GM12878 (cell line): ENCODE measurements at regions not wholly inside any gene's neighbourhood (a gene's known extent, or its start where the extent isn't known, plus 50 kb on each side); places are given as distances from the start of the nearest gene placed in this dataset.

ENCODE experiments used
- ATAC-seq: fragments of 200-7000 bp; cut with Tn5 transposase; 3 replicates; pipeline ENCODE4 v1.9.1; 2020; ENCODE audit warnings: mild to moderate bottlenecking, moderate library complexity
- BruUV-seq: library from RNA; stranded (reverse); fragments of 400-500 nt; replicated peaks from 2 replicates; lab custom pipeline; 2021; lab: Mats Ljungman, UMichigan
- CTCF ChIA-PET: fragments of 300-600 bp; sonication (Branson Sonifier 250); formaldehyde crosslinking; extraction: SDS; loops from one replicate; lab custom pipeline; 2021; ENCODE audit warnings: inconsistent platforms; lab: Yijun Ruan, JAX
- POLR2A ChIA-PET: fragments of 350-600 bp; formaldehyde crosslinking; extraction: SDS; loops from one replicate; lab custom pipeline; 2021; ENCODE audit warnings: inconsistent platforms; lab: Charles Lee
- RAD21 ChIA-PET: fragments of 300-600 bp; sonication (Branson Sonifier 250); formaldehyde crosslinking; loops from one replicate; lab custom pipeline; 2023; ENCODE audit warnings: antibody characterized with exemption; ENCODE audit not compliant: unreplicated experiment; lab: Charles Lee
- SMC1A ChIA-PET: fragments of 300-600 bp; sonication (Branson Sonifier 250); formaldehyde crosslinking; loops from one replicate; lab custom pipeline; 2023; ENCODE audit not compliant: unreplicated experiment, uncharacterized antibody; lab: Charles Lee
- DNase-seq: peaks from one replicate; pipeline ENCODE4 v3.0.0-alpha.2; 2011; ENCODE audit warnings: low read depth, low spot score
- FAIRE-seq: peaks from 3 replicates; lab custom pipeline; 2011; peaks lifted over from hg19 to GRCh38; lab: Jason Lieb, UNC
- H2AFZ ChIP-seq: 2 replicates; pipeline ENCODE4 v1.6.0; 2011; ENCODE audit warnings: low read depth, low read length, control low read depth; ENCODE audit not compliant: control insufficient read depth
- H3K27ac ChIP-seq: 2 replicates; pipeline ENCODE4 v1.5.1; 2011; ENCODE audit warnings: control low read depth; ENCODE audit not compliant: control insufficient read depth, insufficient read depth
- H3K27me3 ChIP-seq, 2 experiments: replicated peaks in 1 of 2; 2 replicates each; pipeline versions ENCODE4 v1.6.0 to v1.6.1; 2011; ENCODE audit warnings: low read length in 1 of 2; ENCODE audit not compliant: control insufficient read depth in 2 of 2, insufficient read depth in 2 of 2
- H3K36me3 ChIP-seq, 2 experiments: 2 replicates each; pipeline ENCODE4 v1.5.1; 2011; ENCODE audit warnings: low read length in 1 of 2; ENCODE audit not compliant: control insufficient read depth in 2 of 2, insufficient read depth in 2 of 2
- H3K4me1 ChIP-seq: 2 replicates; pipeline ENCODE4 v1.6.1; 2011; ENCODE audit warnings: mild to moderate bottlenecking, low read length, moderate library complexity, mixed read lengths; ENCODE audit not compliant: control insufficient read depth, insufficient read depth
- H3K4me2 ChIP-seq: 2 replicates; pipeline ENCODE4 v1.6.0; 2011; ENCODE audit warnings: control low read depth; ENCODE audit not compliant: control insufficient read depth, insufficient read depth
- H3K4me3 ChIP-seq: fragments of 200-600 bp; sonication (generic); 2 replicates; pipeline ENCODE4 v1.5.1; 2016
- H3K79me2 ChIP-seq: 2 replicates; pipeline ENCODE4 v1.6.0; 2011; ENCODE audit warnings: low read length; ENCODE audit not compliant: control insufficient read depth, insufficient read depth
- H3K9ac ChIP-seq: 2 replicates; pipeline ENCODE4 v1.8.0; 2011; ENCODE audit warnings: low read length, control low read depth, mixed read lengths; ENCODE audit not compliant: control insufficient read depth, insufficient read depth
- H3K9me3 ChIP-seq: replicated peaks from 3 replicates; pipeline ENCODE4 v1.5.1; 2011; ENCODE audit warnings: mild to moderate bottlenecking, low read length; ENCODE audit not compliant: control insufficient read depth, insufficient read depth
- H4K20me1 ChIP-seq: 2 replicates; pipeline ENCODE4 v1.6.0; 2011; ENCODE audit not compliant: control insufficient read depth, insufficient read depth
- CHD1 ChIP-seq: IDR thresholded peaks from 2 replicates; pipeline ENCODE4 v1.6.1; 2012; ENCODE audit warnings: low read depth, low read length, improper control_type of control experiment
- EZH2 ChIP-seq: IDR thresholded peaks from 2 replicates; pipeline ENCODE4 v1.6.1; 2012; ENCODE audit warnings: low read depth, mild to moderate bottlenecking, control low read depth, inconsistent platforms, low read length, borderline replicate concordance; ENCODE audit not compliant: control insufficient read depth
- HCFC1 ChIP-seq: fragments of 150-350 bp; IDR thresholded peaks from 2 replicates; pipeline ENCODE4 v1.6.1; 2014; ENCODE audit warnings: low read length
- HDAC6 ChIP-seq: fragments of 200-600 bp; sonication (generic); IDR thresholded peaks from one replicate; pipeline ENCODE4 v1.8.0; 2017; ENCODE audit warnings: antibody characterized with exemption; ENCODE audit not compliant: unreplicated experiment
- KLF5 ChIP-seq: fragments of 450-650 bp; IDR thresholded peaks from 2 replicates; pipeline ENCODE4 v1.6.1; 2014; ENCODE audit warnings: mild to moderate bottlenecking; ENCODE audit not compliant: partially characterized antibody
- MEF2A ChIP-seq: IDR thresholded peaks from 2 replicates; pipeline ENCODE4 v1.6.1; 2011; ENCODE audit warnings: low read depth, mild to moderate bottlenecking, low read length, moderate library complexity; ENCODE audit not compliant: insufficient read depth
- MEF2B ChIP-seq: fragments of 450-650 bp; IDR thresholded peaks from 2 replicates; pipeline ENCODE4 v1.6.1; 2018; ENCODE audit warnings: mild to moderate bottlenecking, moderate library complexity; ENCODE audit not compliant: partially characterized antibody, poor library complexity, severe bottlenecking
- MTA2 ChIP-seq: fragments of 450-650 bp; IDR thresholded peaks from 2 replicates; pipeline ENCODE4 v1.6.1; 2016; ENCODE audit warnings: low read depth, mild to moderate bottlenecking, moderate library complexity
- NFXL1 ChIP-seq: fragments of 450-650 bp; IDR thresholded peaks from 2 replicates; pipeline ENCODE4 v1.6.1; 2017; ENCODE audit warnings: antibody characterized with exemption, mild to moderate bottlenecking, borderline replicate concordance
- POU2F2 ChIP-seq: IDR thresholded peaks from 3 replicates; pipeline ENCODE4 v1.6.1; 2011; ENCODE audit warnings: low read depth, mild to moderate bottlenecking, low read length, borderline replicate concordance
- SMAD1 ChIP-seq: fragments of 450-650 bp; IDR thresholded peaks from 2 replicates; pipeline ENCODE4 v1.6.1; 2018; ENCODE audit warnings: mild to moderate bottlenecking, low read depth; ENCODE audit not compliant: partially characterized antibody
- SPI1 ChIP-seq: IDR thresholded peaks from 2 replicates; pipeline ENCODE4 v1.6.1; 2011; ENCODE audit warnings: low read depth, mild to moderate bottlenecking, low read length, moderate library complexity, borderline replicate concordance; ENCODE audit not compliant: insufficient read depth
- SUPT20H ChIP-seq: IDR thresholded peaks from 2 replicates; pipeline ENCODE4 v1.6.1; 2011; ENCODE audit warnings: low read depth, mild to moderate bottlenecking, low read length, moderate library complexity, borderline replicate concordance; ENCODE audit not compliant: control insufficient read depth
- SUZ12 ChIP-seq: fragments of 200-600 bp; sonication (generic); IDR thresholded peaks from one replicate; pipeline ENCODE4 v1.6.1; 2018; ENCODE audit warnings: antibody characterized with exemption, mild to moderate bottlenecking; ENCODE audit not compliant: unreplicated experiment
- ZNF207 ChIP-seq: fragments of 450-650 bp; IDR thresholded peaks from 2 replicates; pipeline ENCODE4 v1.6.1; 2014; ENCODE audit warnings: antibody characterized with exemption, mild to moderate bottlenecking, borderline replicate concordance
- ZZZ3 ChIP-seq: IDR thresholded peaks from 2 replicates; pipeline ENCODE4 v1.6.1; 2011; ENCODE audit warnings: low read depth; ENCODE audit not compliant: control insufficient read depth, insufficient read length
- WGBS: methylation state at CpG from one replicate; pipeline ENCODE4 v1.1.6; 2016; ENCODE audit warnings: low lambda C conversion rate; ENCODE audit not compliant: insufficient replicate concordance, insufficient coverage; ENCODE audit errors: missing lambda C conversion rate; 5-methylcytosine and 5-hydroxymethylcytosine counted together
- in situ Hi-C: fragments of 300-500 bp; cut with MboI; formaldehyde crosslinking; loops from 9 replicates; pipeline ENCODE4 v1.14.3; 2018; ENCODE audit warnings: mixed read lengths
- intact Hi-C: fragments of 100-400 bp; cut with micrococcal nuclease; formaldehyde crosslinking; loops from one replicate; pipeline ENCODE4 v1.14.2; 2022; ENCODE audit not compliant: unreplicated experiment
- TF ChIP-seq, protein P1 (sequence below): fragments of 450-650 bp; IDR thresholded peaks from 2 replicates; pipeline ENCODE4 v1.6.1; 2017; ENCODE audit warnings: mild to moderate bottlenecking, low read depth, inconsistent platforms; ENCODE audit not compliant: poor library complexity, severe bottlenecking
- TF ChIP-seq, protein P2 (sequence below): IDR thresholded peaks from 2 replicates; pipeline ENCODE4 v1.6.1; 2012; ENCODE audit warnings: low read depth, low read length, improper control_type of control experiment

GRCh38 chrX:131816551-131817136, 206.5 kb upstream of the STK26 start (continued):
- TF ChIP-seq, protein P1, sequence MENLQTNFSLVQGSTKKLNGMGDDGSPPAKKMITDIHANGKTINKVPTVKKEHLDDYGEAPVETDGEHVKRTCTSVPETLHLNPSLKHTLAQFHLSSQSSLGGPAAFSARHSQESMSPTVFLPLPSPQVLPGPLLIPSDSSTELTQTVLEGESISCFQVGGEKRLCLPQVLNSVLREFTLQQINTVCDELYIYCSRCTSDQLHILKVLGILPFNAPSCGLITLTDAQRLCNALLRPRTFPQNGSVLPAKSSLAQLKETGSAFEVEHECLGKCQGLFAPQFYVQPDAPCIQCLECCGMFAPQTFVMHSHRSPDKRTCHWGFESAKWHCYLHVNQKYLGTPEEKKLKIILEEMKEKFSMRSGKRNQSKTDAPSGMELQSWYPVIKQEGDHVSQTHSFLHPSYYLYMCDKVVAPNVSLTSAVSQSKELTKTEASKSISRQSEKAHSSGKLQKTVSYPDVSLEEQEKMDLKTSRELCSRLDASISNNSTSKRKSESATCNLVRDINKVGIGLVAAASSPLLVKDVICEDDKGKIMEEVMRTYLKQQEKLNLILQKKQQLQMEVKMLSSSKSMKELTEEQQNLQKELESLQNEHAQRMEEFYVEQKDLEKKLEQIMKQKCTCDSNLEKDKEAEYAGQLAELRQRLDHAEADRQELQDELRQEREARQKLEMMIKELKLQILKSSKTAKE = no peak
- TF ChIP-seq SUPT20H (no peak), MTA2 (no peak)

- peaks cover 4% of the 10 kb centered on the region; the same call in 1 of the 2 replicates for H3K79me2 ChIP-seq
- H2AFZ ChIP-seq = no peak overlapping the region
- in situ Hi-C loops = no loop called here
- H3K36me3 ChIP-seq = no peaks in the 10 kb centered on the region
- DNase-seq = no peak
- H3K27ac ChIP-seq = no peak overlapping the region
- no peak for TF ChIP-seq MEF2B
- TF ChIP-seq SPI1 = no peak
- TF ChIP-seq HCFC1 = no peak
- TF ChIP-seq CHD1 = no peak
- TF ChIP-seq SUZ12 = no peak
- TF ChIP-seq ZNF207 = no peak
- TF ChIP-seq NFXL1 = no peak
- no peak for TF ChIP-seq HDAC6
- no peak for TF ChIP-seq SMAD1
- no peak for TF ChIP-seq EZH2
- no peak for TF ChIP-seq POU2F2
- no peak for TF ChIP-seq MEF2A
- TF ChIP-seq ZZZ3 = no peak
- no peak for TF ChIP-seq KLF5
- TF ChIP-seq, protein P2, sequence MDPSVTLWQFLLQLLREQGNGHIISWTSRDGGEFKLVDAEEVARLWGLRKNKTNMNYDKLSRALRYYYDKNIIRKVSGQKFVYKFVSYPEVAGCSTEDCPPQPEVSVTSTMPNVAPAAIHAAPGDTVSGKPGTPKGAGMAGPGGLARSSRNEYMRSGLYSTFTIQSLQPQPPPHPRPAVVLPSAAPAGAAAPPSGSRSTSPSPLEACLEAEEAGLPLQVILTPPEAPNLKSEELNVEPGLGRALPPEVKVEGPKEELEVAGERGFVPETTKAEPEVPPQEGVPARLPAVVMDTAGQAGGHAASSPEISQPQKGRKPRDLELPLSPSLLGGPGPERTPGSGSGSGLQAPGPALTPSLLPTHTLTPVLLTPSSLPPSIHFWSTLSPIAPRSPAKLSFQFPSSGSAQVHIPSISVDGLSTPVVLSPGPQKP = no peak
- TF ChIP-seq, all 136 proteins: peak for 0
- POLR2A ChIA-PET = no interaction called here
- Histone ChIP-seq H3K9me3 (no peaks in the 10 kb centered on the region; the same call in 2 of the 3 replicates), H3K4me3 (no peak overlapping the region), H3K27me3 (no peaks in the 10 kb centered on the region), H3K9ac (no peak overlapping the region), H3K4me2 (no peak overlapping the region), H3K4me1 (peaks cover 12% of the 10 kb centered on the region; the same call in 1 of the 2 replicates), H4K20me1 (no peaks in the 10 kb centered on the region)
- ATAC-seq (no peak), FAIRE-seq (no peak)
- intact Hi-C loops = no loop called here
- no TSS peak for BruUV-seq
- RAD21 ChIA-PET = interaction anchor here (1.2 kb wide), 1 partner anchor 9 kb away, joined by 10 read pairs; no protein-coding TSS in a partner anchor
- CTCF ChIA-PET = interaction anchor here (0.7 to 1.6 kb wide), 3 partner anchors 10 to 71 kb away, joined by 3 to 8 read pairs (median 4); no protein-coding TSS in a partner anchor
- 47% methylated on average over 5 of the region's 5 CpGs for WGBS
- SMC1A ChIA-PET = interaction anchor here (0.5 kb wide), 1 partner anchor 1879 kb away, joined by 3 read pairs; no protein-coding TSS in a partner anchor
Observed at GRCh38 chrX:131818297-131818936, 204.7 kb upstream of the STK26 start.
